Ovary (tissue), 7 donors: ENCODE measurements at regions not wholly inside any gene's neighbourhood (a gene's known extent, or its start where the extent isn't known, plus 50 kb on each side); places are given as distances from the start of the nearest gene placed in this dataset.

Source experiments
- DNase-seq, 5 donors: peaks; one replicate each; pipeline ENCODE4 v3.0.0-alpha.2; 2019 to 2020
- H3K27ac ChIP-seq, 2 donors: fragments of 200-600 bp; one replicate each; pipeline versions ENCODE4 v1.5.1 to v1.8.0; 2019 to 2022
- H3K27me3 ChIP-seq: fragments of 200-600 bp; one replicate; pipeline ENCODE4 v1.8.0; 2022
- H3K36me3 ChIP-seq: fragments of 200-600 bp; sonication (generic); one replicate; pipeline ENCODE4 v1.5.1; 2019
- H3K4me1 ChIP-seq: one replicate; pipeline ENCODE4 v1.8.1; 2013; ENCODE audit warnings: mild to moderate bottlenecking, moderate library complexity; ENCODE audit not compliant: insufficient read depth
- H3K4me3 ChIP-seq: fragments of 200-600 bp; sonication (generic); one replicate; pipeline ENCODE4 v1.5.1; 2017
- H3K9me3 ChIP-seq, 2 donors: fragments of 200-600 bp in 1 of 2; sonication (generic) in 1 of 2; one replicate each; pipeline versions ENCODE4 v1.5.1 to v1.8.1; 2013 to 2019; ENCODE audit warnings: mild to moderate bottlenecking in 1 of 2, moderate library complexity in 1 of 2
- CTCF ChIP-seq, 3 donors: fragments of 450-650 bp in 2 of 3; fragments of 200-600 bp in 1 of 3; IDR thresholded peaks; one replicate each; pipeline versions ENCODE4 v1.5.1 to v1.8.0; 2016 to 2022; ENCODE audit warnings: antibody characterized with exemption in 3 of 3, mild to moderate bottlenecking in 1 of 3
- EP300 ChIP-seq: sonication (generic); formaldehyde crosslinking; IDR thresholded peaks from one replicate; pipeline ENCODE4 v1.6.1; 2017; ENCODE audit warnings: antibody characterized with exemption
- POLR2A ChIP-seq: fragments of 450-650 bp; IDR thresholded peaks from one replicate; pipeline ENCODE4 v1.6.1; 2017; ENCODE audit warnings: antibody characterized with exemption, mild to moderate bottlenecking, moderate library complexity
- WGBS, 3 donors: extraction: QIAGEN DNeasy Blood & Tissue Kit in 1 of 3; methylation state at CpG; one replicate each; pipeline versions ENCODE4 v1.1.5 to v1.1.7; 2013 to 2017; 5-methylcytosine and 5-hydroxymethylcytosine counted together
- intact Hi-C, 4 donors: fragments of 100-400 bp; cut with DNase I; formaldehyde crosslinking; loops; one replicate each; pipeline versions ENCODE4 v1.11.0 to v1.15.1; 2022 to 2023
- donor health status: DM: no; HTN: no; CAD: no; lungs with moderate emphysema.
- donor health status: DM: no; HTN: no; CAD: no.
- donor health status: Bipolar disorder and iron deficiency.
- donor health status: DM: no; HTN: no; CAD: no.
- donor health status: DM: yes; HTN: yes; CAD: no.

GRCh38 chr6:104282581-104282980 is 577.1 kb downstream of the HACE1 start:
- TF ChIP-seq POLR2A = no peak
- TF ChIP-seq EP300 = no peak
- TF ChIP-seq CTCF (IDR thresholded peaks at IDR 0.05) = no peak

GRCh38 chr6:104281370-104281769 is 578.3 kb downstream of the HACE1 start:
- DNase-seq = no peak
- WGBS, 3 donors = 84 to 89% (median 87%) methylated on average over 3 of the region's 3 CpGs
- H3K4me1 ChIP-seq = no peaks in the 10 kb centered on the region
- TF ChIP-seq POLR2A (no peak), EP300 (no peak), CTCF (IDR thresholded peaks at IDR 0.05) (no peak)
- H3K27me3 ChIP-seq = no peaks in the 10 kb centered on the region
- H3K4me3 ChIP-seq = no peak overlapping the region
- H3K36me3 ChIP-seq = no peaks in the 10 kb centered on the region
- no peaks in the 10 kb centered on the region for H3K9me3 ChIP-seq
- H3K27ac ChIP-seq = no peak overlapping the region
- intact Hi-C loops = no loop called here

More at GRCh38 chr6:104282581-104282980, 577.1 kb downstream of the HACE1 start:
- Histone ChIP-seq H3K27me3 (no peaks in the 10 kb centered on the region), H3K27ac (no peak overlapping the region), H3K4me1 (no peaks in the 10 kb centered on the region), H3K9me3 (no peaks in the 10 kb centered on the region), H3K36me3 (no peaks in the 10 kb centered on the region), H3K4me3 (no peak overlapping the region)
- intact Hi-C loops = no loop called here
- 78 to 93% (median 87%) methylated on average over 2 of the region's 2 CpGs for WGBS, 3 donors
- no peak for DNase-seq

DNA sequence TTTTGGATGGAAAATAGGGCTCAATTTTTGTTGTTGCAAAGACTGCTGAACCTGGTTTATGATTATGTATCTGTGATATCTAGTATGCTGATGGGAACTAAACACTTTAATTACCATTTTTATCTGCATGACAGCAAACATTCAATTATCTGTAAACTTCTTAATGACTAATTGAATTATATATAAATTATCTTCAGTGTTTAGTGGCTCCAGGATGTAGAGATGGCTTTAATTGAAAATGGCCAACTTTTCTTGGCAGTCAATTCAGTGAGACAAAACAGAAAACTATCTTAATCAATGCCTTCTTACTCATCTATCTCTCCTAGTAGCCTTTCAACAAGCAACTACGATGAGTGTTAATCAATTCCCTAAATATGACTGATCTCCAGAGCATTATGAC is 591.3 kb downstream of the HACE1 start:
- TF ChIP-seq CTCF (IDR thresholded peaks at IDR 0.05) = no peak
- TF ChIP-seq POLR2A = no peak
- TF ChIP-seq EP300 = no peak
- WGBS, 3 donors = 61 to 73% (median 67%) methylated on average over 1 of the region's 1 CpG
- Histone ChIP-seq H3K27me3 (no peaks in the 10 kb centered on the region), H3K4me3 (no peak overlapping the region), H3K9me3 (no peaks in the 10 kb centered on the region), H3K36me3 (no peaks in the 10 kb centered on the region), H3K27ac (no peak overlapping the region), H3K4me1 (no peaks in the 10 kb centered on the region)
- no peak for DNase-seq
- intact Hi-C loops = no loop called here

DNA sequence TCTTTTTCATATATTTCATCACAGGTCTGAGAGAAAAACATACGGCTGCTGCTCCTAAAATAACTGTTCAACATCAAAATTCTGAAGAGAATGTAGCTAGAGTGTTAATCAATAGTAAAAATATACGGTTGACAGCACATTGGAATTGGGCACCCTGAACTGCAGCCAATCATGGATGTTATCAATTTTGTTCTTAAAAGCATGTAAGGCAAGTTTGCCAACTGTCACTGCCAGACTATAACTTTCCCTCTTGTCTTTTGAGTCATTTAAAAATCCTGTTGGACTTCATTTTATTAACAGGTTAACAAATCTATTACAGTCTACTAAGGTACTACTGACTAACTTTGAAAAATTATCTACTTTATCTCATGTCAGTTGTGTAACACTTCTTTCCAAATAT is 592.8 kb downstream of the HACE1 start:
- no peak for DNase-seq
- intact Hi-C loops = no loop called here
- 71 to 79% (median 72%) methylated on average over 2 of the region's 2 CpGs for WGBS, 3 donors
- Histone ChIP-seq H3K4me3 (no peak overlapping the region), H3K9me3 (no peaks in the 10 kb centered on the region), H3K36me3 (no peaks in the 10 kb centered on the region), H3K4me1 (no peaks in the 10 kb centered on the region), H3K27me3 (no peaks in the 10 kb centered on the region), H3K27ac (no peak overlapping the region)
- TF ChIP-seq CTCF (IDR thresholded peaks at IDR 0.05) (no peak), POLR2A (no peak), EP300 (no peak)

- no peak for DNase-seq
- Histone ChIP-seq H3K27me3 (no peaks in the 10 kb centered on the region), H3K9me3 (no peaks in the 10 kb centered on the region), H3K36me3 (no peaks in the 10 kb centered on the region), H3K27ac (no peak overlapping the region), H3K4me1 (no peaks in the 10 kb centered on the region), H3K4me3 (no peak overlapping the region)
- TF ChIP-seq POLR2A = no peak
- intact Hi-C loops = no loop called here
- WGBS, 3 donors = 77 to 90% (median 82%) methylated on average over 3 of the region's 3 CpGs
Observed at GRCh38 chr6:104256646-104257045, 603.1 kb downstream of the HACE1 start.
